HEK293 (cell line): ENCODE measurements at regions not wholly inside any gene's neighbourhood (a gene's known extent, or its start where the extent isn't known, plus 50 kb on each side); places are given as distances from the start of the nearest gene placed in this dataset.

Source experiments
- CTCF ChIA-PET: fragments of 350-600 bp; formaldehyde crosslinking; extraction: SDS; loops from one replicate; lab custom pipeline; 2021; ENCODE audit warnings: antibody characterized with exemption; lab: Yijun Ruan, JAX
- POLR2A ChIA-PET: fragments of 300-600 bp; formaldehyde crosslinking; extraction: SDS; loops from one replicate; lab custom pipeline; 2020; ENCODE audit warnings: antibody characterized with exemption, inconsistent platforms; lab: Yijun Ruan, JAX
- H3K27ac ChIP-seq: fragments of 200-500 bp; sonication (Bioruptor generic); 2 replicates; pipeline ENCODE4 v1.5.1; 2014; ENCODE audit warnings: low read depth, low read length, control low read depth, inconsistent platforms; ENCODE audit errors: extremely low read depth
- H3K36me3 ChIP-seq, 2 experiments: fragments of 200-500 bp in 1 of 2; sonication (Bioruptor generic) in 1 of 2; 1 replicate in 1 of 2; 2 replicates in 1 of 2; pipeline ENCODE4 v1.5.1; 2014 to 2017; ENCODE audit warnings: inconsistent platforms in 2 of 2, low read length in 2 of 2; ENCODE audit not compliant: control insufficient read depth in 2 of 2, insufficient read depth in 1 of 2
- H3K4me1 ChIP-seq: fragments of 200-500 bp; sonication (Bioruptor generic); 2 replicates; pipeline ENCODE4 v1.5.1; 2014; ENCODE audit warnings: mild to moderate bottlenecking, low read length, inconsistent platforms; ENCODE audit not compliant: control insufficient read depth, insufficient read depth
- H3K4me3 ChIP-seq: 2 replicates; pipeline ENCODE4 v1.5.1; 2011; ENCODE audit warnings: low read depth, mild to moderate bottlenecking, control low read depth, low read length, moderate library complexity
- H3K9me3 ChIP-seq: fragments of 200-500 bp; sonication (Bioruptor generic); 2 replicates; pipeline ENCODE4 v1.5.1; 2014; ENCODE audit warnings: low read depth, low read length, inconsistent platforms; ENCODE audit not compliant: control insufficient read depth, insufficient read depth
- ATF2 ChIP-seq: fragments of 450-650 bp; formaldehyde crosslinking; IDR thresholded peaks from 2 replicates; pipeline ENCODE4 v1.5.1; 2016; ENCODE audit warnings: missing biosample characterization, missing genetic modification characterization, low read depth
- GLIS1 ChIP-seq: fragments of 450-650 bp; formaldehyde crosslinking; IDR thresholded peaks from 2 replicates; pipeline ENCODE4 v1.5.1; 2016; ENCODE audit warnings: missing biosample characterization, missing genetic modification characterization
- KLF9 ChIP-seq: fragments of 450-650 bp; formaldehyde crosslinking; IDR thresholded peaks from 2 replicates; pipeline ENCODE4 v1.5.1; 2016; ENCODE audit warnings: missing biosample characterization, missing genetic modification characterization, low read depth
- TCF7L2 ChIP-seq: IDR thresholded peaks from 2 replicates; pipeline ENCODE4 v1.6.1; 2011; ENCODE audit warnings: low read depth, mild to moderate bottlenecking, inconsistent platforms, low read length, moderate library complexity, borderline replicate concordance
- ZBTB11 ChIP-seq: fragments of 450-650 bp; formaldehyde crosslinking; conservative IDR thresholded peaks from 2 replicates; pipeline ENCODE4 v1.5.1; 2016; ENCODE audit warnings: low read depth, missing biosample characterization, missing genetic modification characterization
- ZNF155 ChIP-seq: fragments of 450-650 bp; formaldehyde crosslinking; IDR thresholded peaks from 2 replicates; pipeline ENCODE4 v1.5.1; 2016; ENCODE audit warnings: missing biosample characterization, missing genetic modification characterization
- ZNF248 ChIP-seq: fragments of 450-650 bp; formaldehyde crosslinking; IDR thresholded peaks from 2 replicates; pipeline ENCODE4 v1.5.1; 2017; ENCODE audit warnings: missing biosample characterization, missing genetic modification characterization
- ZNF292 ChIP-seq: fragments of 450-650 bp; formaldehyde crosslinking; IDR thresholded peaks from 2 replicates; pipeline ENCODE4 v1.5.1; 2016; ENCODE audit warnings: low read depth, missing biosample characterization, missing genetic modification characterization, borderline replicate concordance
- ZNF354C ChIP-seq: fragments of 450-650 bp; formaldehyde crosslinking; IDR thresholded peaks from 2 replicates; pipeline ENCODE4 v1.5.1; 2016; ENCODE audit warnings: missing biosample characterization, missing genetic modification characterization, low read depth, borderline replicate concordance
- ZNF514 ChIP-seq: fragments of 450-650 bp; formaldehyde crosslinking; IDR thresholded peaks from 2 replicates; pipeline ENCODE4 v1.5.1; 2016; ENCODE audit warnings: missing biosample characterization, missing genetic modification characterization
- ZNF518A ChIP-seq: fragments of 450-650 bp; formaldehyde crosslinking; conservative IDR thresholded peaks from 2 replicates; pipeline ENCODE4 v1.5.1; 2016; ENCODE audit warnings: low read depth, missing biosample characterization, missing genetic modification characterization
- ZNF621 ChIP-seq: fragments of 450-650 bp; formaldehyde crosslinking; IDR thresholded peaks from 2 replicates; pipeline ENCODE4 v1.5.1; 2017; ENCODE audit warnings: missing biosample characterization, missing genetic modification characterization
- ZNF639 ChIP-seq: fragments of 450-650 bp; formaldehyde crosslinking; IDR thresholded peaks from 2 replicates; pipeline ENCODE4 v1.5.1; 2016; ENCODE audit warnings: missing biosample characterization, missing genetic modification characterization
- ZNF664 ChIP-seq: fragments of 450-650 bp; formaldehyde crosslinking; IDR thresholded peaks from 2 replicates; pipeline ENCODE4 v1.5.1; 2016; ENCODE audit warnings: missing biosample characterization, missing genetic modification characterization

- Histone ChIP-seq H3K4me1 (no peaks in the 10 kb centered on the region), H3K36me3 (no peaks in the 10 kb centered on the region), H3K27ac (no peak overlapping the region), H3K4me3 (no peak overlapping the region), H3K9me3 (no peaks in the 10 kb centered on the region)
- ChIA-PET POLR2A (interaction anchor here (0.6 kb wide), 1 partner anchor 18 kb away, joined by 3 read pairs; no protein-coding TSS in a partner anchor), CTCF (interaction anchor here (0.6 to 0.8 kb wide), 2 partner anchors 201 to 218 kb away, joined by 3 to 4 read pairs; no protein-coding TSS in a partner anchor)
- TF ChIP-seq ZNF292: no peak
- no peak for TF ChIP-seq TCF7L2
- no peak for TF ChIP-seq ZBTB11 (tag by site-specific recombination)
- TF ChIP-seq ATF2 (tag by site-specific recombination): no peak
- TF ChIP-seq KLF9 (tag by site-specific recombination): no peak
- no peak for TF ChIP-seq GLIS1 (tag by site-specific recombination)
- TF ChIP-seq ZNF518A (tag by site-specific recombination): no peak
- no peak for TF ChIP-seq ZNF354C (tag by site-specific recombination)
- TF ChIP-seq ZNF248 (tag by site-specific recombination): no peak
- TF ChIP-seq ZNF621 (tag by site-specific recombination): no peak
- no peak for TF ChIP-seq ZNF664 (tag by site-specific recombination)
- TF ChIP-seq ZNF639 (tag by site-specific recombination): no peak
- no peak for TF ChIP-seq ZNF155 (tag by site-specific recombination)
- no peak for TF ChIP-seq ZNF514 (tag by site-specific recombination)
These were observed 510.5 kb upstream of the CBLB start for GRCh38 chr3:106379251-106379750.
